GM12891 (cell line): ENCODE measurements at regions not wholly inside any gene's neighbourhood (a gene's known extent, or its start where the extent isn't known, plus 50 kb on each side); places are given as distances from the start of the nearest gene placed in this dataset.

Source experiments
- PAX5 ChIP-seq: IDR thresholded peaks from 2 replicates; pipeline ENCODE4 v1.6.1; 2011; ENCODE audit warnings: low read length, moderate library complexity, mild to moderate bottlenecking; ENCODE audit not compliant: insufficient read depth, severe bottlenecking
- POLR2A ChIP-seq: IDR thresholded peaks from 2 replicates; pipeline ENCODE4 v1.6.1; 2011; ENCODE audit warnings: low read depth, low read length, control low read depth
- POLR2AphosphoS5 ChIP-seq: IDR thresholded peaks from 2 replicates; pipeline ENCODE4 v1.6.1; 2011; ENCODE audit warnings: low read depth, low read length, control low read depth
- POU2F2 ChIP-seq: IDR thresholded peaks from 2 replicates; pipeline ENCODE4 v1.6.1; 2011; ENCODE audit warnings: low read depth, mild to moderate bottlenecking, control low read depth, low read length, moderate library complexity
- SPI1 ChIP-seq: IDR thresholded peaks from 2 replicates; pipeline ENCODE4 v1.6.1; 2011; ENCODE audit warnings: low read depth, low read length, control low read depth
- TAF1 ChIP-seq: IDR thresholded peaks from 2 replicates; pipeline ENCODE4 v1.6.1; 2011; ENCODE audit warnings: low read depth, low read length, control low read depth

DNA sequence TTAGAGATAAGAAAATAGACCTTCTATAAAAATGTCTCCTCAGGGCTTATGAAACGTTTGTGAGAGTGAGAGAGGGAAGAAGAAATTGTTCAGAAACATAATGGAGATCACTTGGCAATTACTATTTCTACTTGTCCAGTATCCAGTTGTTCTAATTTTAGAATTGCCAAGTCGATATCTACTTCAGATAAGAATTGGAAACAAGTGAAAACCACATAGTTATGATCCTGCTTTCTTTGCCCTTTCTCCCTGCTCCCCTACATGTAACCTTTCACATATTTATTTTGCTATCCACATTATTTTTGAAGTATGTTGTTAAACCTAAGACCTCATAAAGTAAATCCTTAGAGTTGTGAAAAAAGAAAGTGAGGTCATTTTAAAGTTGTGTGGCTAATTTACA is 1154.7 kb upstream of the ADGRL2 start:
- TF ChIP-seq POLR2AphosphoS5 (no peak), POLR2A (no peak), TAF1 (no peak), SPI1 (no peak), POU2F2 (no peak), PAX5 (no peak)
